ENCODE measurements at regions not wholly inside any gene's neighbourhood (a gene's known extent, or its start where the extent isn't known, plus 50 kb on each side); places are given as distances from the start of the nearest gene placed in this dataset.

DNA sequence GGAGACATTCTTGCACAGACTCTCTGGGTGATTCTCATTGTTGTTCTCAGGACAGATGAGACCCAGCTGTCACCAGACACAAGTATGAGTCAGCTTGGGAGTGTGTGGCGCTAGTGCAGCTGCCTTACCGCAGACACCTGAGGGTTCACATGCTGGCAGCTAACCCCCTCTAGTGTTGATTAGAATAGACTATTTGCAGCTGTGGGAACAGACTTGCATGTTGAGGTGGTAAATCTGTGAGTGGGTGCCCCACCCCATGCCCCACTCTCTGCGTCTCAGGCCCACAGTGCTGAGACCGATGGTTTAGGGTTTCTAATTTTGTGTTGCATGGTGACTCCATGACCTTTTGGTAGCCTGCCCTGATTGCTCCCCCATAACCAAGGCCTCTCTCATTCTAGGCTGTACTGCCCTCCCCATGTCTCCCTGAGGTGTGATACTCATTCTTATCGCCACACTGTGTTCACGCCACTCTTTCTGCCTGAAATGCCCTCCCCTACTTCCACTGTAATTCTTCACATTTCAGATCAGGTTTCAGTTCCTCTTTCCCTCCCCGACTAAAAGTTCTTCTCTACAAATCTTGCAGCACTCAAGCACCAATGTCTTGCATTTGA lies 73.7 kb upstream of the KIRREL3 start:
- POLR2A ChIA-PET, result no interaction called here
- H3K4me2 ChIP-seq, result no peak overlapping the region
- 63% methylated on average over 3 of the region's 7 CpGs for WGBS (ENCODE audit: low lambda C conversion rate)
- H3K27ac ChIP-seq (ENCODE audit: low read depth in 2 of 2, low read length in 1 of 2), result no peak overlapping the region
- peaks cover 0 to 3% of the 10 kb centered on the region in 2 experiments; a peak in 1 of 4 replicates for H3K4me1 ChIP-seq (ENCODE audit: control insufficient read depth in 1 of 2, insufficient read depth in 2 of 2, low read depth in 1 of 2, low read length in 1 of 2)
- CTCF ChIA-PET, result interaction anchor here (0.7 to 2.5 kb wide), 7 partner anchors 14 to 467 kb away, joined by 3 to 9 read pairs (median 3); no protein-coding TSS in a partner anchor
- DNase-seq, result peak; percentile 36
- H3K79me2 ChIP-seq (ENCODE audit: insufficient read depth), result no peaks in the 10 kb centered on the region
- no peak overlapping the region for H3K4me3 ChIP-seq (ENCODE audit: low read depth in 2 of 2, low read length in 1 of 2)
- peaks cover 17% of the 10 kb centered on the region for H3K27me3 ChIP-seq (ENCODE audit: insufficient read depth)
- H4K20me1 ChIP-seq (ENCODE audit: insufficient read depth), result no peaks in the 10 kb centered on the region
- H2AFZ ChIP-seq (ENCODE audit: low read depth), result no peak overlapping the region
- no peaks in the 10 kb centered on the region for H3F3A ChIP-seq (replicated peaks; ENCODE audit: insufficient read depth)
- no peaks in the 10 kb centered on the region for H3K36me3 ChIP-seq (replicated peaks in 1 of 2; ENCODE audit: control insufficient read depth in 1 of 2, insufficient read depth in 2 of 2, low read length in 1 of 2)
- H3K9me3 ChIP-seq, result no peaks in the 10 kb centered on the region
- no peaks in the 10 kb centered on the region for H3K9me2 ChIP-seq
- H3K9ac ChIP-seq, result no peak overlapping the region
- TF ChIP-seq CTCF (IDR thresholded peaks at IDR 0.05) (peak; percentile 55), NFIC (IDR thresholded peaks at IDR 0.05; ENCODE audit: borderline replicate concordance) (no peak), NRF1 (IDR thresholded peaks at IDR 0.05; ENCODE audit: low read depth, low read length) (no peak), GATA2 (CRISPR knock-in tag; IDR thresholded peaks at IDR 0.05) (no peak), FOXJ3 (CRISPR knock-in tag; IDR thresholded peaks at IDR 0.05) (no peak), SMC3 (IDR thresholded peaks at IDR 0.05; ENCODE audit: low read depth, low read length) (peak; percentile 36), EZH2phosphoT487 (IDR thresholded peaks at IDR 0.05; ENCODE audit: borderline replicate concordance, low read depth) (no peak), JUND (IDR thresholded peaks at IDR 0.05) (no peak), CHD2 (IDR thresholded peaks at IDR 0.05; ENCODE audit: low read length, partially characterized antibody) (no peak), TEAD4 (IDR thresholded peaks at IDR 0.05; ENCODE audit: borderline replicate concordance, insufficient read depth) (no peak), EP300 (IDR thresholded peaks at IDR 0.05; ENCODE audit: borderline replicate concordance in 1 of 2, low read depth in 1 of 2, low read length in 1 of 2) (no peak), FOSL2 (IDR thresholded peaks at IDR 0.05; ENCODE audit: borderline replicate concordance, low read depth) (no peak), POLR2AphosphoS5 (IDR thresholded peaks at IDR 0.05; ENCODE audit: low read depth, low read length) (no peak), RCOR1 (IDR thresholded peaks at IDR 0.05; ENCODE audit: low read length) (no peak), ELF1 (IDR thresholded peaks at IDR 0.05) (no peak), USF2 (IDR thresholded peaks at IDR 0.05; ENCODE audit: borderline replicate concordance, low read depth, low read length) (no peak), GABPA (IDR thresholded peaks at IDR 0.05; ENCODE audit: low read depth) (no peak), YY1 (IDR thresholded peaks at IDR 0.05; ENCODE audit: low read depth) (no peak), TAF1 (IDR thresholded peaks at IDR 0.05; ENCODE audit: borderline replicate concordance, low read depth, low read length) (no peak), RXRA (IDR thresholded peaks at IDR 0.05; ENCODE audit: borderline replicate concordance, low read depth) (no peak)
- TF ChIP-seq, protein P1, sequence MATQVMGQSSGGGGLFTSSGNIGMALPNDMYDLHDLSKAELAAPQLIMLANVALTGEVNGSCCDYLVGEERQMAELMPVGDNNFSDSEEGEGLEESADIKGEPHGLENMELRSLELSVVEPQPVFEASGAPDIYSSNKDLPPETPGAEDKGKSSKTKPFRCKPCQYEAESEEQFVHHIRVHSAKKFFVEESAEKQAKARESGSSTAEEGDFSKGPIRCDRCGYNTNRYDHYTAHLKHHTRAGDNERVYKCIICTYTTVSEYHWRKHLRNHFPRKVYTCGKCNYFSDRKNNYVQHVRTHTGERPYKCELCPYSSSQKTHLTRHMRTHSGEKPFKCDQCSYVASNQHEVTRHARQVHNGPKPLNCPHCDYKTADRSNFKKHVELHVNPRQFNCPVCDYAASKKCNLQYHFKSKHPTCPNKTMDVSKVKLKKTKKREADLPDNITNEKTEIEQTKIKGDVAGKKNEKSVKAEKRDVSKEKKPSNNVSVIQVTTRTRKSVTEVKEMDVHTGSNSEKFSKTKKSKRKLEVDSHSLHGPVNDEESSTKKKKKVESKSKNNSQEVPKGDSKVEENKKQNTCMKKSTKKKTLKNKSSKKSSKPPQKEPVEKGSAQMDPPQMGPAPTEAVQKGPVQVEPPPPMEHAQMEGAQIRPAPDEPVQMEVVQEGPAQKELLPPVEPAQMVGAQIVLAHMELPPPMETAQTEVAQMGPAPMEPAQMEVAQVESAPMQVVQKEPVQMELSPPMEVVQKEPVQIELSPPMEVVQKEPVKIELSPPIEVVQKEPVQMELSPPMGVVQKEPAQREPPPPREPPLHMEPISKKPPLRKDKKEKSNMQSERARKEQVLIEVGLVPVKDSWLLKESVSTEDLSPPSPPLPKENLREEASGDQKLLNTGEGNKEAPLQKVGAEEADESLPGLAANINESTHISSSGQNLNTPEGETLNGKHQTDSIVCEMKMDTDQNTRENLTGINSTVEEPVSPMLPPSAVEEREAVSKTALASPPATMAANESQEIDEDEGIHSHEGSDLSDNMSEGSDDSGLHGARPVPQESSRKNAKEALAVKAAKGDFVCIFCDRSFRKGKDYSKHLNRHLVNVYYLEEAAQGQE (IDR thresholded peaks at IDR 0.05; ENCODE audit: low read depth, low read length), result no peak
- TF ChIP-seq, protein P2, sequence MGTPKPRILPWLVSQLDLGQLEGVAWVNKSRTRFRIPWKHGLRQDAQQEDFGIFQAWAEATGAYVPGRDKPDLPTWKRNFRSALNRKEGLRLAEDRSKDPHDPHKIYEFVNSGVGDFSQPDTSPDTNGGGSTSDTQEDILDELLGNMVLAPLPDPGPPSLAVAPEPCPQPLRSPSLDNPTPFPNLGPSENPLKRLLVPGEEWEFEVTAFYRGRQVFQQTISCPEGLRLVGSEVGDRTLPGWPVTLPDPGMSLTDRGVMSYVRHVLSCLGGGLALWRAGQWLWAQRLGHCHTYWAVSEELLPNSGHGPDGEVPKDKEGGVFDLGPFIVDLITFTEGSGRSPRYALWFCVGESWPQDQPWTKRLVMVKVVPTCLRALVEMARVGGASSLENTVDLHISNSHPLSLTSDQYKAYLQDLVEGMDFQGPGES (IDR thresholded peaks at IDR 0.05; ENCODE audit: low read depth, low read length), result no peak
- TF ChIP-seq, protein P3, sequence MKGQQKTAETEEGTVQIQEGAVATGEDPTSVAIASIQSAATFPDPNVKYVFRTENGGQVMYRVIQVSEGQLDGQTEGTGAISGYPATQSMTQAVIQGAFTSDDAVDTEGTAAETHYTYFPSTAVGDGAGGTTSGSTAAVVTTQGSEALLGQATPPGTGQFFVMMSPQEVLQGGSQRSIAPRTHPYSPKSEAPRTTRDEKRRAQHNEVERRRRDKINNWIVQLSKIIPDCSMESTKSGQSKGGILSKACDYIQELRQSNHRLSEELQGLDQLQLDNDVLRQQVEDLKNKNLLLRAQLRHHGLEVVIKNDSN (IDR thresholded peaks at IDR 0.05; ENCODE audit: borderline replicate concordance, low read depth), result no peak
- TF ChIP-seq, protein P4, sequence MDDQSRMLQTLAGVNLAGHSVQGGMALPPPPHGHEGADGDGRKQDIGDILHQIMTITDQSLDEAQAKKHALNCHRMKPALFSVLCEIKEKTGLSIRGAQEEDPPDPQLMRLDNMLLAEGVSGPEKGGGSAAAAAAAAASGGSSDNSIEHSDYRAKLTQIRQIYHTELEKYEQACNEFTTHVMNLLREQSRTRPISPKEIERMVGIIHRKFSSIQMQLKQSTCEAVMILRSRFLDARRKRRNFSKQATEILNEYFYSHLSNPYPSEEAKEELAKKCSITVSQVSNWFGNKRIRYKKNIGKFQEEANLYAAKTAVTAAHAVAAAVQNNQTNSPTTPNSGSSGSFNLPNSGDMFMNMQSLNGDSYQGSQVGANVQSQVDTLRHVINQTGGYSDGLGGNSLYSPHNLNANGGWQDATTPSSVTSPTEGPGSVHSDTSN (IDR thresholded peaks at IDR 0.05), result no peak
- TF ChIP-seq, protein P5, sequence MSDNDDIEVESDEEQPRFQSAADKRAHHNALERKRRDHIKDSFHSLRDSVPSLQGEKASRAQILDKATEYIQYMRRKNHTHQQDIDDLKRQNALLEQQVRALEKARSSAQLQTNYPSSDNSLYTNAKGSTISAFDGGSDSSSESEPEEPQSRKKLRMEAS (IDR thresholded peaks at IDR 0.05; ENCODE audit: low read depth), result no peak

Data from SK-N-SH (cell line).